HepG2 (cell line): ENCODE measurements at regions not wholly inside any gene's neighbourhood (a gene's known extent, or its start where the extent isn't known, plus 50 kb on each side); places are given as distances from the start of the nearest gene placed in this dataset.

ENCODE experiments used
- ATAC-seq: fragments of 200-7000 bp; cut with Tn5 transposase; 3 replicates; pipeline ENCODE4 v1.9.1; 2020; ENCODE audit warnings: mild to moderate bottlenecking, moderate library complexity
- BruUV-seq: library from RNA; stranded (reverse); fragments of 400-500 nt; replicated peaks from 2 replicates; lab custom pipeline; 2021; lab: Mats Ljungman, UMichigan
- CTCF ChIA-PET: fragments of 300-600 bp; formaldehyde crosslinking; extraction: SDS; loops from one replicate; lab custom pipeline; 2021; ENCODE audit warnings: low total read pairs, inconsistent platforms, low intra/inter-chr PET ratio; lab: Yijun Ruan, JAX
- POLR2A ChIA-PET: fragments of 350-600 bp; sonication (Branson Sonifier 250); formaldehyde crosslinking; loops from one replicate; lab custom pipeline; 2020; ENCODE audit warnings: antibody characterized with exemption, inconsistent platforms; lab: Yijun Ruan, JAX
- DNase-seq: peaks from one replicate; pipeline ENCODE4 v3.0.0-alpha.2; 2015; ENCODE audit warnings: low spot score
- FAIRE-seq: peaks from 3 replicates; lab custom pipeline; 2011; peaks lifted over from hg19 to GRCh38; lab: Jason Lieb, UNC
- H2AFZ ChIP-seq: one replicate; pipeline ENCODE4 v1.6.1; 2011; ENCODE audit warnings: low read length, inconsistent platforms
- H3K27ac ChIP-seq: fragments of 300-600 bp; 3 replicates; pipeline ENCODE4 v1.8.0; 2011; ENCODE audit warnings: mixed run types, mild to moderate bottlenecking, mixed read lengths, low read length, inconsistent platforms; ENCODE audit not compliant: insufficient read depth; ENCODE audit errors: extremely low read length
- H3K27me3 ChIP-seq, 2 experiments: fragments of 200-600 bp in 1 of 2; 2 replicates in 1 of 2; 3 replicates in 1 of 2; pipeline versions ENCODE4 v1.6.0 to v1.8.0; 2011; ENCODE audit warnings: low read length in 2 of 2, mild to moderate bottlenecking in 2 of 2, moderate library complexity in 2 of 2, inconsistent platforms in 1 of 2; ENCODE audit not compliant: insufficient read depth in 2 of 2, control insufficient read depth in 1 of 2
- H3K36me3 ChIP-seq, 2 experiments: fragments of 200-600 bp in 1 of 2; replicated peaks in 1 of 2; 2 replicates in 1 of 2; 3 replicates in 1 of 2; pipeline versions ENCODE4 v1.5.1 to v1.8.0; 2011; ENCODE audit warnings: low read length in 2 of 2, inconsistent platforms in 1 of 2; ENCODE audit not compliant: insufficient read depth in 2 of 2, control insufficient read depth in 1 of 2
- H3K4me1 ChIP-seq: 2 replicates; pipeline ENCODE4 v1.5.1; 2012; ENCODE audit warnings: low read length, inconsistent platforms; ENCODE audit not compliant: insufficient read depth
- H3K4me2 ChIP-seq: 2 replicates; pipeline ENCODE4 v1.6.0; 2011; ENCODE audit warnings: low read depth, low read length, inconsistent platforms
- H3K4me3 ChIP-seq, 3 experiments: fragments of 200-600 bp in 1 of 3; sonication (generic), shearing (Covaris generic) in 1 of 3; replicated peaks in 1 of 3; 2 replicates each; pipeline ENCODE4 v1.5.1; 2011 to 2016; ENCODE audit warnings: low read length in 3 of 3, inconsistent platforms in 2 of 3, low read depth in 2 of 3, mild to moderate bottlenecking in 2 of 3, control low read depth in 1 of 3, mixed read lengths in 1 of 3; ENCODE audit not compliant: insufficient read depth in 1 of 3
- H3K79me2 ChIP-seq: one replicate; pipeline ENCODE4 v1.6.1; 2011; ENCODE audit warnings: low read length, inconsistent platforms; ENCODE audit not compliant: insufficient read depth
- H3K9ac ChIP-seq: 2 replicates; pipeline ENCODE4 v1.6.0; 2011; ENCODE audit warnings: mild to moderate bottlenecking, low read depth, low read length, inconsistent platforms; ENCODE audit not compliant: insufficient read depth
- H3K9me3 ChIP-seq: 2 replicates; pipeline ENCODE4 v1.5.1; 2012; ENCODE audit warnings: mild to moderate bottlenecking, low read length
- H4K20me1 ChIP-seq: 2 replicates; pipeline ENCODE4 v1.6.0; 2011; ENCODE audit warnings: inconsistent platforms, mild to moderate bottlenecking, low read length, moderate library complexity; ENCODE audit not compliant: insufficient read depth
- CEBPB ChIP-seq: IDR thresholded peaks from 2 replicates; pipeline ENCODE4 v1.6.1; 2011; ENCODE audit warnings: low read depth, low read length, improper control_type of control experiment, borderline replicate concordance
- FIP1L1 ChIP-seq: fragments of 200-400 bp; formaldehyde crosslinking; IDR thresholded peaks from 2 replicates; pipeline ENCODE4 v1.6.1; 2018; ENCODE audit warnings: low read depth, mild to moderate bottlenecking, low read length, moderate library complexity, borderline replicate concordance; ENCODE audit not compliant: insufficient read depth
- HMG20A ChIP-seq: IDR thresholded peaks from 2 replicates; pipeline ENCODE4 v1.6.1; 2016; ENCODE audit warnings: borderline replicate concordance
- KAT7 ChIP-seq: IDR thresholded peaks from 2 replicates; pipeline ENCODE4 v1.6.1; 2018; ENCODE audit warnings: borderline replicate concordance, missing compliant biosample characterization
- KMT2A ChIP-seq: sonication (generic); formaldehyde crosslinking; IDR thresholded peaks from 2 replicates; pipeline ENCODE4 v1.4.0; 2020; ENCODE audit warnings: missing genetic modification reagents
- LCORL ChIP-seq, 2 experiments: fragments of 450-650 bp in 1 of 2; sonication (generic) in 1 of 2; formaldehyde crosslinking in 1 of 2; IDR thresholded peaks; 2 replicates each; pipeline versions ENCODE4 v1.5.0 to v1.6.1; 2017 to 2020; ENCODE audit warnings: antibody characterized with exemption in 1 of 2, missing genetic modification reagents in 1 of 2
- NFIC ChIP-seq: IDR thresholded peaks from 2 replicates; pipeline ENCODE4 v1.6.1; 2012; ENCODE audit warnings: mild to moderate bottlenecking, low read length, inconsistent platforms
- SP2 ChIP-seq: sonication (generic); formaldehyde crosslinking; IDR thresholded peaks from 2 replicates; pipeline ENCODE4 v1.5.1; 2020; ENCODE audit warnings: mild to moderate bottlenecking, missing genetic modification reagents
- TAF15 ChIP-seq: fragments of 200-400 bp; formaldehyde crosslinking; IDR thresholded peaks from one replicate; pipeline ENCODE4 v1.6.1; 2018; ENCODE audit warnings: mild to moderate bottlenecking, low read depth, low read length; ENCODE audit not compliant: poor library complexity, severe bottlenecking
- ZNF768 ChIP-seq: sonication (generic); formaldehyde crosslinking; IDR thresholded peaks from 2 replicates; pipeline ENCODE4 v1.4.0; 2020; ENCODE audit warnings: missing genetic modification reagents
- WGBS: methylation state at CpG from one replicate; pipeline ENCODE4 v1.1.6; 2017; ENCODE audit warnings: low lambda C conversion rate; 5-methylcytosine and 5-hydroxymethylcytosine counted together
- in situ Hi-C: cut with HindIII; loops from 2 replicates; pipeline ENCODE4 v1.10.0; 2017; ENCODE audit warnings: low pct_unique_long_range_greater_than_20kb; ENCODE audit not compliant: extremely low pct_ligation_motif_present
- intact Hi-C: fragments of 100-400 bp; cut with micrococcal nuclease; formaldehyde crosslinking; loops from one replicate; pipeline ENCODE4 v1.10.0; 2022; ENCODE audit not compliant: unreplicated experiment
- TF ChIP-seq, protein P1 (sequence below): sonication (generic); formaldehyde crosslinking; IDR thresholded peaks from 2 replicates; pipeline ENCODE4 v1.4.0; 2020; ENCODE audit warnings: missing genetic modification reagents
- TF ChIP-seq, protein P2 (sequence below): sonication (generic); formaldehyde crosslinking; conservative IDR thresholded peaks from 2 replicates; pipeline ENCODE4 v1.5.0; 2020; ENCODE audit warnings: missing genetic modification reagents

DNA sequence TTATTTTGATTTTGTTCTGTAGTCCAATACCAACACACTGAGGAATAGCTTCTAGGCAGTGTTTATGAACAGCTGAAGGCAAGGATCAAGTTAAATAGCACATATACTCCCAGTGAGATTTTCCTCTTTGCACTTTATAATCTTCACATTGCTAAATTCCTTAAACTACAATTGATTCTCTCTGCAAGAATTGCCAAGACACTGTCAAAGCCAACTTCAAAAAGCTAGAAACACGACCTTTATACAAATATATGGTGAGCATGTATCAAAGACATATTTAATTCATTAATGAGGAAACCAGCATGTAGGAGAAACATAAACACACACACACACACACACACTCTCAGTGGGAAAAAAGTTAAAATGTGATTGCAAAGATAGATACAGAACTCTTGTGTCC is 86.4 kb upstream of the FAM9C start:
- ATAC-seq (no peak), FAIRE-seq (no peak), DNase-seq (no peak)
- H3K36me3 ChIP-seq, result no peaks in the 10 kb centered on the region
- H3K27me3 ChIP-seq, result no peaks in the 10 kb centered on the region
- in situ Hi-C loops (no loop called here), intact Hi-C loops (no loop called here)
- WGBS, result 10% methylated on average over 1 of the region's 1 CpG
- H3K4me2 ChIP-seq, result no peak overlapping the region
- peaks cover 37% of the 10 kb centered on the region for H3K4me1 ChIP-seq
- TF ChIP-seq ZNF768 (CRISPR knock-in tag) (no peak), TAF15 (no peak), FIP1L1 (no peak), KAT7 (no peak)
- H3K4me3 ChIP-seq, result no peak overlapping the region
- ChIA-PET POLR2A (no interaction called here), CTCF (no interaction called here)
- no peaks in the 10 kb centered on the region for H4K20me1 ChIP-seq
- H3K27ac ChIP-seq, result no peak overlapping the region
- H3K9ac ChIP-seq, result no peak overlapping the region
- no peak overlapping the region for H2AFZ ChIP-seq
- BruUV-seq, result no TSS peak
- no peaks in the 10 kb centered on the region for H3K9me3 ChIP-seq
- H3K79me2 ChIP-seq, result no peaks in the 10 kb centered on the region

- Histone ChIP-seq H3K36me3 (no peaks in the 10 kb centered on the region), H3K4me3 (no peak overlapping the region), H3K79me2 (no peaks in the 10 kb centered on the region), H3K9me3 (no peaks in the 10 kb centered on the region), H3K9ac (no peak overlapping the region), H3K27me3 (no peaks in the 10 kb centered on the region), H3K4me1 (peaks cover 61% of the 10 kb centered on the region), H2AFZ (no peak overlapping the region), H3K4me2 (no peak overlapping the region), H4K20me1 (no peaks in the 10 kb centered on the region), H3K27ac (no peak overlapping the region)
- in situ Hi-C loops (no loop called here), intact Hi-C loops (no loop called here)
- no peak for ATAC-seq
- no peak for FAIRE-seq
- BruUV-seq, result no TSS peak
- peak; percentile 36; the same call in 1 of the 2 replicates for TF ChIP-seq CEBPB
- TF ChIP-seq, protein P1, sequence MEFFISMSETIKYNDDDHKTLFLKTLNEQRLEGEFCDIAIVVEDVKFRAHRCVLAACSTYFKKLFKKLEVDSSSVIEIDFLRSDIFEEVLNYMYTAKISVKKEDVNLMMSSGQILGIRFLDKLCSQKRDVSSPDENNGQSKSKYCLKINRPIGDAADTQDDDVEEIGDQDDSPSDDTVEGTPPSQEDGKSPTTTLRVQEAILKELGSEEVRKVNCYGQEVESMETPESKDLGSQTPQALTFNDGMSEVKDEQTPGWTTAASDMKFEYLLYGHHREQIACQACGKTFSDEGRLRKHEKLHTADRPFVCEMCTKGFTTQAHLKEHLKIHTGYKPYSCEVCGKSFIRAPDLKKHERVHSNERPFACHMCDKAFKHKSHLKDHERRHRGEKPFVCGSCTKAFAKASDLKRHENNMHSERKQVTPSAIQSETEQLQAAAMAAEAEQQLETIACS (CRISPR knock-in tag), result no peak
- TF ChIP-seq HMG20A, result no peak
- TF ChIP-seq NFIC, result no peak
- no peak for TF ChIP-seq LCORL (IDR thresholded peaks at IDR 0.05)
- no peak for TF ChIP-seq LCORL (CRISPR knock-in tag; IDR thresholded peaks at IDR 0.05)
- no peak for TF ChIP-seq KMT2A (CRISPR knock-in tag)
- TF ChIP-seq, protein P2, sequence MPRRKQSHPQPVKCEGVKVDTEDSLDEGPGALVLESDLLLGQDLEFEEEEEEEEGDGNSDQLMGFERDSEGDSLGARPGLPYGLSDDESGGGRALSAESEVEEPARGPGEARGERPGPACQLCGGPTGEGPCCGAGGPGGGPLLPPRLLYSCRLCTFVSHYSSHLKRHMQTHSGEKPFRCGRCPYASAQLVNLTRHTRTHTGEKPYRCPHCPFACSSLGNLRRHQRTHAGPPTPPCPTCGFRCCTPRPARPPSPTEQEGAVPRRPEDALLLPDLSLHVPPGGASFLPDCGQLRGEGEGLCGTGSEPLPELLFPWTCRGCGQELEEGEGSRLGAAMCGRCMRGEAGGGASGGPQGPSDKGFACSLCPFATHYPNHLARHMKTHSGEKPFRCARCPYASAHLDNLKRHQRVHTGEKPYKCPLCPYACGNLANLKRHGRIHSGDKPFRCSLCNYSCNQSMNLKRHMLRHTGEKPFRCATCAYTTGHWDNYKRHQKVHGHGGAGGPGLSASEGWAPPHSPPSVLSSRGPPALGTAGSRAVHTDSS (CRISPR knock-in tag), result no peak
- no peak for TF ChIP-seq SP2
- ChIA-PET CTCF (no interaction called here), POLR2A (no interaction called here)
- no peak for DNase-seq
Observed at GRCh38 chrX:13128104-13128503, 83.7 kb upstream of the FAM9C start.
